Astrocyte of the cerebellum (primary cell): ENCODE measurements at regions not wholly inside any gene's neighbourhood (a gene's known extent, or its start where the extent isn't known, plus 50 kb on each side); places are given as distances from the start of the nearest gene placed in this dataset.

ENCODE experiments used
- DNase-seq: peaks from one replicate; pipeline ENCODE4 v3.0.0-alpha.2; 2011; ENCODE audit warnings: low read depth
- H3K4me3 ChIP-seq: 2 replicates; pipeline ENCODE4 v1.5.1; 2011; ENCODE audit warnings: mild to moderate bottlenecking, low read depth, low read length, moderate library complexity
- in situ Hi-C: cut with HindIII; loops from 2 replicates; pipeline ENCODE4 v1.10.0; 2017; ENCODE audit warnings: low sequenced_read_pairs
- TF ChIP-seq, protein P1 (sequence below): IDR thresholded peaks from 2 replicates; pipeline ENCODE4 v1.5.1; 2012; ENCODE audit warnings: low read length, low read depth, moderate library complexity, mild to moderate bottlenecking; ENCODE audit errors: missing control alignments

DNA sequence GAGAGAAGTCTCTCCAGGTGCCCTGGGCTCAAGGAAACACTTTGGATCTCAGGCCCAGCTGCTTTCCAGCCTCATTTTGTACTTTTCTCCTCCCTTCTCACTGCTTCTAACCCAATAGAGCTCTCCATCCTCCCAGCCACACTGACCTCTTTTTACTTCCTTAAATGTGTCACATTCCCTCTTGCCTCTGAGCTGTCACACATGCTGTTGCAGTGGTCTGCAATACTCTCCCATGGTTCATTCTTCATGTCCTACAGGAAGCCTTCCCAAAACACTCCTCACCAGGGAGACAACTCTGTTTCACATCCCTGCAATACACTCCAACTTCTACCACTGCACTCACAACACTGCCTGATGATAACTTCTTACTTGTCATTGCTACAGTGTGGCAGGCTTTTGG, 242.1 kb upstream of the DYNLRB2 start:
- no peak overlapping the region for H3K4me3 ChIP-seq
- in situ Hi-C loops, result no loop called here
- DNase-seq, result no peak
- TF ChIP-seq, protein P1, sequence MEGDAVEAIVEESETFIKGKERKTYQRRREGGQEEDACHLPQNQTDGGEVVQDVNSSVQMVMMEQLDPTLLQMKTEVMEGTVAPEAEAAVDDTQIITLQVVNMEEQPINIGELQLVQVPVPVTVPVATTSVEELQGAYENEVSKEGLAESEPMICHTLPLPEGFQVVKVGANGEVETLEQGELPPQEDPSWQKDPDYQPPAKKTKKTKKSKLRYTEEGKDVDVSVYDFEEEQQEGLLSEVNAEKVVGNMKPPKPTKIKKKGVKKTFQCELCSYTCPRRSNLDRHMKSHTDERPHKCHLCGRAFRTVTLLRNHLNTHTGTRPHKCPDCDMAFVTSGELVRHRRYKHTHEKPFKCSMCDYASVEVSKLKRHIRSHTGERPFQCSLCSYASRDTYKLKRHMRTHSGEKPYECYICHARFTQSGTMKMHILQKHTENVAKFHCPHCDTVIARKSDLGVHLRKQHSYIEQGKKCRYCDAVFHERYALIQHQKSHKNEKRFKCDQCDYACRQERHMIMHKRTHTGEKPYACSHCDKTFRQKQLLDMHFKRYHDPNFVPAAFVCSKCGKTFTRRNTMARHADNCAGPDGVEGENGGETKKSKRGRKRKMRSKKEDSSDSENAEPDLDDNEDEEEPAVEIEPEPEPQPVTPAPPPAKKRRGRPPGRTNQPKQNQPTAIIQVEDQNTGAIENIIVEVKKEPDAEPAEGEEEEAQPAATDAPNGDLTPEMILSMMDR, result no peak

GRCh38 chr16:80296034-80296433, 244.8 kb upstream of the DYNLRB2 start:
- in situ Hi-C loops, result no loop called here
- TF ChIP-seq, protein P1, result no peak
- DNase-seq, result no peak
- H3K4me3 ChIP-seq, result no peak overlapping the region

DNA sequence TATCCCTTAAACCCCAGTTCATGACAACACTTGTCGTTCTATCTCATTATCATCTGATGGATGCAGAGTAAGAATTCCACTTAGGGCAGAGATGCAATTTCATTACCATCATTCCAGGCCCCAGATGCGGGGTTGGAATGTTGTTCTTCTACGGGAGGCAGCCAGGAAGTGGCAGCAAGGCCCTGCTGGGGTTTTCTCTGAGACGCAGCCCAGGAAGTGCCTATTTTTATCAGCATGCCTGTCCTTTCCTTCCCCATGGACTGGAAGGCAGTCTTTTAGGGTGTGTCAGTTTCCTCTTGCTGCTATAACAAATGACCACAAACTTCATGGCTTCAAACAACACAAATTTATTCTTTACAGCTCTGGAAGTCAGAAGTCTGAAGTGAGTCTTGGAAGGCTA, 246.6 kb upstream of the DYNLRB2 start:
- in situ Hi-C loops, result no loop called here
- no peak overlapping the region for H3K4me3 ChIP-seq
- TF ChIP-seq, protein P1, result no peak
- DNase-seq, result no peak

- no peak overlapping the region for H3K4me3 ChIP-seq
- in situ Hi-C loops, result no loop called here
- no peak for DNase-seq
- TF ChIP-seq, protein P1, result no peak
These were observed 252.2 kb upstream of the DYNLRB2 start for GRCh38 chr16:80288616-80289015.

- in situ Hi-C loops, result no loop called here
- H3K4me3 ChIP-seq, result no peak overlapping the region
- no peak for DNase-seq
- TF ChIP-seq, protein P1, result no peak
These were observed 253.1 kb upstream of the DYNLRB2 start for GRCh38 chr16:80287674-80288073.

DNA sequence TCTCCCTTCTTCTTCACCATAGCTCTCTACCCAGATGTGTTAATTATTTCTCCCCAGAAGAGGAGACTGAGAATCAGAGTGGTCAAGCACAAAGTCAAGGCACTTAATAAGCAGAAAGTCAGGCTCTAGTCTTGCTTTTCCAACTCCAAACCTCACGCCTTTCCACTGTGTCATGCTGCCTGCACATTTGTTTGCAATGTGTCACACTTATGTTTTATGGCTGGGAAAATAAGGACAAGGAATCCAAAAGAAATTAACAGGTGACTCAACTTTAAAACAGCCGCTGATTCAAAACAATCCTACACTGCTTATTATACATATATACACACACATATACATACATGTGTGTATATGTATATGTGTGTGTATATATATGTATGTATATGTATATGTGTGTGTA, 255.7 kb upstream of the DYNLRB2 start:
- TF ChIP-seq, protein P1, result no peak
- no peak for DNase-seq
- in situ Hi-C loops, result no loop called here
- no peak overlapping the region for H3K4me3 ChIP-seq
